ENCODE measurements at regions not wholly inside any gene's neighbourhood (a gene's known extent, or its start where the extent isn't known, plus 50 kb on each side); places are given as distances from the start of the nearest gene placed in this dataset.

GRCh38 chr5:109990723-109991359, 301.1 kb downstream of the MAN2A1 start:
- no CpG with 5 or more reads among the region's 2 CpGs for WGBS (ENCODE audit: extremely low coverage, insufficient read length, low lambda C conversion rate)
- Histone ChIP-seq H4K8ac (replicated peaks; ENCODE audit: insufficient read length, low read depth, low read length) (no peak overlapping the region), H3K27me3 (ENCODE audit: insufficient read depth, low read length) (no peaks in the 10 kb centered on the region), H2BK15ac (ENCODE audit: low read depth, low read length) (no peak overlapping the region), H2AFZ (ENCODE audit: low read length) (no peak overlapping the region), H3K9ac (ENCODE audit: extremely low read depth, insufficient read length, low read length) (no peak overlapping the region), H3K4ac (ENCODE audit: low read depth, low read length) (no peak overlapping the region), H3K79me1 (ENCODE audit: insufficient read depth, low read depth, low read length, poor library complexity, severe bottlenecking) (no peaks in the 10 kb centered on the region), H2BK5ac (ENCODE audit: insufficient read length, low read length) (no peak overlapping the region), H2BK120ac (ENCODE audit: low read depth, low read length, poor library complexity, severe bottlenecking) (no peak overlapping the region), H2BK20ac (ENCODE audit: low read depth, low read length, poor library complexity, severe bottlenecking) (no peak overlapping the region), H4K91ac (ENCODE audit: insufficient read length, low read depth, low read length) (no peak overlapping the region), H3K27ac (ENCODE audit: insufficient read length, low read depth, low read length) (no peak overlapping the region), H3K14ac (ENCODE audit: insufficient read depth, low read length) (no peak overlapping the region), H3K4me2 (ENCODE audit: insufficient read depth, insufficient read length, low read length) (no peak overlapping the region), H3K79me2 (ENCODE audit: insufficient read depth, low read length) (no peaks in the 10 kb centered on the region), H3K18ac (ENCODE audit: insufficient read length, low read depth, low read length) (no peak overlapping the region), H4K5ac (ENCODE audit: insufficient read length, low read depth, low read length) (no peak overlapping the region), H3K4me1 (ENCODE audit: insufficient read depth, low read length) (no peaks in the 10 kb centered on the region), H3K23ac (ENCODE audit: insufficient read length, low read depth, low read length) (no peak overlapping the region), H3K23me2 (ENCODE audit: insufficient read length, low read depth, low read length, poor library complexity, severe bottlenecking) (no peaks in the 10 kb centered on the region), H2AK5ac (ENCODE audit: insufficient read length, low read length) (no peak overlapping the region), H3K56ac (ENCODE audit: insufficient read length, low read depth, low read length) (no peak overlapping the region), H3K9me3 (ENCODE audit: control insufficient read depth, low read depth, low read length) (no peaks in the 10 kb centered on the region), H3T11ph (ENCODE audit: low read length) (no peak overlapping the region), H2BK12ac (ENCODE audit: insufficient read length, low read depth, low read length) (no peak overlapping the region), H4K20me1 (ENCODE audit: control insufficient read depth, insufficient read depth, insufficient read length) (no peaks in the 10 kb centered on the region)
- no peaks in the 10 kb centered on the region for H3K36me3 Mint-ChIP-seq (ENCODE audit: insufficient read depth in 1 of 3, low read depth in 3 of 3)
- TF ChIP-seq, protein P1, sequence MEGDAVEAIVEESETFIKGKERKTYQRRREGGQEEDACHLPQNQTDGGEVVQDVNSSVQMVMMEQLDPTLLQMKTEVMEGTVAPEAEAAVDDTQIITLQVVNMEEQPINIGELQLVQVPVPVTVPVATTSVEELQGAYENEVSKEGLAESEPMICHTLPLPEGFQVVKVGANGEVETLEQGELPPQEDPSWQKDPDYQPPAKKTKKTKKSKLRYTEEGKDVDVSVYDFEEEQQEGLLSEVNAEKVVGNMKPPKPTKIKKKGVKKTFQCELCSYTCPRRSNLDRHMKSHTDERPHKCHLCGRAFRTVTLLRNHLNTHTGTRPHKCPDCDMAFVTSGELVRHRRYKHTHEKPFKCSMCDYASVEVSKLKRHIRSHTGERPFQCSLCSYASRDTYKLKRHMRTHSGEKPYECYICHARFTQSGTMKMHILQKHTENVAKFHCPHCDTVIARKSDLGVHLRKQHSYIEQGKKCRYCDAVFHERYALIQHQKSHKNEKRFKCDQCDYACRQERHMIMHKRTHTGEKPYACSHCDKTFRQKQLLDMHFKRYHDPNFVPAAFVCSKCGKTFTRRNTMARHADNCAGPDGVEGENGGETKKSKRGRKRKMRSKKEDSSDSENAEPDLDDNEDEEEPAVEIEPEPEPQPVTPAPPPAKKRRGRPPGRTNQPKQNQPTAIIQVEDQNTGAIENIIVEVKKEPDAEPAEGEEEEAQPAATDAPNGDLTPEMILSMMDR (conservative IDR thresholded peaks at IDR 0.05), result no peak
- no peak overlapping the region for H3K27ac Mint-ChIP-seq
- no peak overlapping the region for H3K4me3 Mint-ChIP-seq
- no peak for DNase-seq
- no peaks in the 10 kb centered on the region for H3K9me3 Mint-ChIP-seq
- peaks cover 5% of the 10 kb centered on the region; the same call in 1 of the 2 replicates for H3K27me3 Mint-ChIP-seq (ENCODE audit: low read depth)
- peaks cover 4 to 7% of the 10 kb centered on the region in 2 experiments; a peak in 2 of 4 replicates for H3K4me1 Mint-ChIP-seq

All from H9 (cell line).